ENCODE measurements at regions not wholly inside any gene's neighbourhood (a gene's known extent, or its start where the extent isn't known, plus 50 kb on each side); places are given as distances from the start of the nearest gene placed in this dataset.

GRCh38 chr2:217016796-217017419, 157.0 kb upstream of the TNP1 start:
- TF ChIP-seq CTCF (IDR thresholded peaks at IDR 0.05) (no peak), POLR2A (IDR thresholded peaks at IDR 0.05) (no peak)
